ENCODE measurements at regions not wholly inside any gene's neighbourhood (a gene's known extent, or its start where the extent isn't known, plus 50 kb on each side); places are given as distances from the start of the nearest gene placed in this dataset.
"Not testable (repeated sequence)": the region's sequence is repeated elsewhere in the genome, so short reads cannot be mapped to it uniquely, and the experiment has no call there.

GRCh38 chr5:125659316-125660023 is 763.7 kb upstream of the GRAMD2B start:
- DNase-seq (ENCODE audit: low read depth in 2 of 2) = peak; percentile 8 to 59

GRCh38 chr5:125660231-125660895 is 762.8 kb upstream of the GRAMD2B start:
- DNase-seq (ENCODE audit: low read depth in 2 of 2) = peak; percentile 20 to 54

GRCh38 chr5:125661584-125661983 is 761.6 kb upstream of the GRAMD2B start:
- DNase-seq (ENCODE audit: low read depth in 2 of 2) = no peak

GRCh38 chr5:125668884-125669283 is 754.3 kb upstream of the GRAMD2B start:
- DNase-seq (ENCODE audit: low read depth in 2 of 2) = no peak

GRCh38 chr5:125673359-125673950 is 749.8 kb upstream of the GRAMD2B start:
- no peak for DNase-seq (ENCODE audit: low read depth in 2 of 2)

GRCh38 chr5:125679522-125679921 is 743.7 kb upstream of the GRAMD2B start:
- DNase-seq (ENCODE audit: low read depth in 2 of 2) = no peak

- no peak for DNase-seq (ENCODE audit: low read depth in 2 of 2)
These were observed 739.5 kb upstream of the GRAMD2B start for GRCh38 chr5:125683669-125684068.

- no peak for DNase-seq (ENCODE audit: low read depth in 2 of 2)
These were observed 737.4 kb upstream of the GRAMD2B start for GRCh38 chr5:125685771-125686170.

GRCh38 chr5:125691738-125692530 is 731.3 kb upstream of the GRAMD2B start:
- DNase-seq (ENCODE audit: low read depth in 2 of 2) = not testable (repeated sequence)

GRCh38 chr5:125695996-125696655 is 727.1 kb upstream of the GRAMD2B start:
- DNase-seq (ENCODE audit: low read depth in 2 of 2) = no peak

GRCh38 chr5:125696762-125697161 is 726.4 kb upstream of the GRAMD2B start:
- DNase-seq (ENCODE audit: low read depth in 2 of 2) = no peak

GRCh38 chr5:125698420-125698819 is 724.8 kb upstream of the GRAMD2B start:
- DNase-seq (ENCODE audit: low read depth in 2 of 2) = no peak

- no peak for DNase-seq (ENCODE audit: low read depth in 2 of 2)
These were observed 723.3 kb upstream of the GRAMD2B start for GRCh38 chr5:125699860-125700259.

GRCh38 chr5:125700380-125700861 is 722.8 kb upstream of the GRAMD2B start:
- DNase-seq (ENCODE audit: low read depth in 2 of 2) = no peak

- no peak for DNase-seq (ENCODE audit: low read depth in 2 of 2)
These were observed 719.6 kb upstream of the GRAMD2B start for GRCh38 chr5:125703616-125704015.

- DNase-seq (ENCODE audit: low read depth in 2 of 2) = no peak
These were observed 718.3 kb upstream of the GRAMD2B start for GRCh38 chr5:125704888-125705287.

- DNase-seq (ENCODE audit: low read depth in 2 of 2) = no peak
These were observed 714.6 kb upstream of the GRAMD2B start for GRCh38 chr5:125708583-125708982.

GRCh38 chr5:125710745-125711144 is 712.5 kb upstream of the GRAMD2B start:
- no peak for DNase-seq (ENCODE audit: low read depth in 2 of 2)

GRCh38 chr5:125712397-125712796 is 710.8 kb upstream of the GRAMD2B start:
- no peak for DNase-seq (ENCODE audit: low read depth in 2 of 2)

GRCh38 chr5:125713109-125713805 is 710.0 kb upstream of the GRAMD2B start:
- DNase-seq (ENCODE audit: low read depth in 2 of 2) = no peak

- DNase-seq (ENCODE audit: low read depth in 2 of 2) = no peak
These were observed 708.0 kb upstream of the GRAMD2B start for GRCh38 chr5:125715216-125715615.
